ENCODE measurements at regions not wholly inside any gene's neighbourhood (a gene's known extent, or its start where the extent isn't known, plus 50 kb on each side); places are given as distances from the start of the nearest gene placed in this dataset.

DNA sequence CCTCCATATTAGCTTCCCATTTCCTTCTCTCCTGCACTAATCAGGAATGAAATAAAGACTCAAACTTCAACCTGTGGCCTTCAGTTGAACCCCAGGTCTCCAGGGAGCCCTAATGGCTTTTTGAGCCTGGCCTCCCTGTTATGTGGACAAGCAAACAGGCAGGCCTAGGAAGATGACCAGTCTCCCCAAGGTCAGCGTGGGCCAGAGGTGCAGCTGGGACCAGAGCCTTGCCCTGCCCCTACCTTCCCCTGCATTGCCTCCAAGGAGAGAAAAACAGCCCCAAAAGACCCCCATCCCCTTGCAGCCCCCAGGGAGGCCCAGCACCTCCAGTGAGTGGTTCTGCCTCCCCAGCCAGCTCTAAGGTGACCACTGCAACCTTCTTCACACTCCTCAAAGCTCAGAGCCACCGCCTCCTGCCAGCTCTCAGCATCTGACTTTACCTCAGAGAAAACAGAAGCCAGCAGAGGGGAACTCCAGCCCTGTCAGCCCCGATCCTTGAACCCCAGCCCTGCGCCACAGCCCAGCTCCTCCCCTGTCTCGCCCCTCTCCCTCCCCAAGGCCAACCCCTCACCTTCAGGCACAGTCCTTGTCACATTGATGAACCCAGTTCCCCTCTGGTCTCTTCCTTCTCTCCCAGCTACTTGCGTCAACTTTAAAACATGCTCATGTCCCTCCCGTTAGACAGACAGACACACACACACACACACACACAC lies 59.5 kb upstream of the ID2 start:
- no peak for DNase-seq (ENCODE audit: low read depth)

DNA sequence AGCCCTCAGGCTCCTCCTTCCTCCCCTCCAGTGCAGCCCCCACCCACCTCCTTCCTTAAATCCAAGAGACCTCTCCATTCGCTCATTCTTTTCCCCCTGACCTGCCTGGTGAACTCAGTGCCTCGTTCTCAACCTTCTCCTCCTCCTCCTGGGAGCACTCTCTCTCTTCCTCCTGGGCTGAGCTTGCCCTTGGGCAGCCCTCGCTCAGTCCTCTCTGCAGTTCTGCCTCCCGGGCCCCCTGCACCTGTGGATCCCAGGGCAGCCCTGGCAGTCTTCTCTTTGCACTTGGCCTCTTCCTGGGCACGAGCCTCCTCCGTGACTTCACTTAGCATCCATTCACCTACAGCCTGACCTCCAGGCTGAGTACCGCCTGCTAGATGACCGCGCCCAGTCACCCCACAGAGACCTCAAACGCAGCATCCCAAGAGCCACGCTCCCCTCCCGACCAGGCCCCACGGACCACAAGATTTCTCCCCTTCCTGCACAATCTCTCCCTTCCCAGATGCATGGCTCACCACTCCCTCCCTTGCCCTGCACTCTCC lies 58.9 kb upstream of the ID2 start:
- no peak for DNase-seq (ENCODE audit: low read depth)

GRCh38 chr2:8623576-8623957 lies 58.3 kb upstream of the ID2 start:
- no peak for DNase-seq (ENCODE audit: low read depth)

- no peak for DNase-seq (ENCODE audit: low read depth)
Observed at GRCh38 chr2:8623958-8624591, 57.8 kb upstream of the ID2 start.

DNA sequence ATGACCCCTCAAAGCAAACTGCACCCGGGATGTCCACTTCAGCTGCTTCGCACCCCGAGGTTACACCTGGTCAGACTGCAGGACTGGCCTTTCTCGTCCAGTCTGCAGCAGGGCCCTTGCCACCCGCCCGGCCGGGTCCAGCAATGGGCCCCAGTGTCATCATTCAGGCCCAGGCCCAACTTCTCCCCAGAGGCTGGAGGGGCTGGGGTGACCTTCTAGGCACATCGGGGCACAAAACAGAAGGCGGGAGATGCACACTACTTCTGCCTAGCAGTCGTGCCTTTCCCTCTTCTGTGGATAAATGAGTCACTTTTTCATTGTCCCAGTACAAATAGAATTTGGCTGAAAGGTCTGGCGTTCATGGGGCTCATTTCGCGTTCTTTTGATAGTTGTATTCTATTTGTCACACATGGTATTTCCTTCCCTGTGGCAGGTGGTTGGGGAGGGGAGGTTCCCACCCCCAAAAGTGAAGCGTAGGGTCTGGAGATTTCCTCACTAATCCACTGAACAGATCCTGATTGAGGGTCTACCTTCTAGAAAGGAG lies 56.9 kb upstream of the ID2 start:
- DNase-seq (ENCODE audit: low read depth) = no peak

DNA sequence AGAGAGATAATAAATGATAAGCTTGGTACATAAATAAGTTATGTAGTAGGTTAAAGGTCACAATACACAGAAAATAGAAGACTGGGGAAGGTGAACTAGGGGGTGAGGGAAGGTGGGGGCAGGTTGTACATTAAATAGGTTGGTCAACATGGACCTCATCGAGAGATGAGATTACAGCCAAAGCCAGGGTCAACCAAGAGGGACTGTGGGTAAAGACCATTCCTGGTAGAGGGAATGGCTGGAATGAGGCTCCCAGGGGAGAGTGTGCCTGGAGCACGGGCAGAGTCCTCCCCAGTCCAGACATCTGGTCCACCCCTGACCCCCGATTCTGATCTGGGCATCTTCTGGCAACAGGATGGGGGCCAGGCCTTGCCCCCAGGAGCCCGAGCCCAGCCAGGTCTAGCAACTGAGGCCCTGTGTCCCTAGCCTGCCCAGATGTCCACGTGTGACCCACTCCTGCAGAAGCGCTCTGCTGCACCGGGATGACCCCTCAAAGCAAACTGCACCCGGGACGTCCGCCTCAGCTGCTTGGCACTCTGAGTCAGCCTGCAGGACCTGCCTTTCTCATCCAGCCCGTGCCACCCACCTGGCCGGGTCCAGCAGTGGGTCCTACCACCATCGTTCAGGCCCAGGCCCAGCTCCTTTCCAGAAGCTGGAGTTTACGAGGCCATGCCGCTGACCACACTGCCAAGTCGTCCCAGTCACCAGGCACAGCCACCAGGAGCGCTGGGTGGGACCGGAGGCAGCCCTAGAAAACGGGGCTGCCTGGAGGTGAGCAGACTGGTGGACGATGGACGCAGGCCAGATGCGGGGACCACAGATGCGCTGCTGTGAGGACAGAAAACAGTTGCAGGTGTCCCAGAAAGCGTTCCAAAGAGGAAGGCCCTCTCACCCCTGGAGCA lies 56.2 kb upstream of the ID2 start:
- DNase-seq (ENCODE audit: low read depth) = no peak

DNA sequence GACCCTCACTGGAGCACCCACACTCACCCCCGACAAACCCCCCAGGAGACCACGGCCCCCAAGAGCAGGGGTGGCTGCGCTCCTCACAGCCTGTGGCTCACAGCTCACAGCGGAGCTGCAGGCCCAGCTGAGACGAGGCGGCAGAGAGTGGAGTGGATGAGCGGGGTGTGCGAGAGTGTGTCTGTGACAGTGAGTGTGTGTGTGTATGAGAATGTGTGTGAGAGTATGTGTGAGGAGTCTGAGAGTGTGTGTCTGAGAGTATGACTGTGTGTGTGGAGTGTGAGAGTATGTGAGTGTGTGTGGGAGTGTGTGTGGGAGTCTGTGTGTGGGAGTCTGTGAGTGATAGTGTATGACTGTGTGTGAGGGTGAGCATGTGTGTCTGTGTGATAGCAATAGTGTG lies 55.3 kb upstream of the ID2 start:
- DNase-seq (ENCODE audit: low read depth) = no peak

- no peak for DNase-seq (ENCODE audit: low read depth)
Observed at GRCh38 chr2:8627019-8627691, 54.7 kb upstream of the ID2 start.

GRCh38 chr2:8627692-8628085 lies 54.2 kb upstream of the ID2 start:
- DNase-seq (ENCODE audit: low read depth) = no peak

- DNase-seq (ENCODE audit: low read depth) = no peak
Observed at GRCh38 chr2:8628179-8628865, 53.5 kb upstream of the ID2 start.

GRCh38 chr2:8628866-8629209 lies 53.0 kb upstream of the ID2 start:
- no peak for DNase-seq (ENCODE audit: low read depth)

GRCh38 chr2:8629402-8629801 lies 52.5 kb upstream of the ID2 start:
- DNase-seq (ENCODE audit: low read depth) = no peak

DNA sequence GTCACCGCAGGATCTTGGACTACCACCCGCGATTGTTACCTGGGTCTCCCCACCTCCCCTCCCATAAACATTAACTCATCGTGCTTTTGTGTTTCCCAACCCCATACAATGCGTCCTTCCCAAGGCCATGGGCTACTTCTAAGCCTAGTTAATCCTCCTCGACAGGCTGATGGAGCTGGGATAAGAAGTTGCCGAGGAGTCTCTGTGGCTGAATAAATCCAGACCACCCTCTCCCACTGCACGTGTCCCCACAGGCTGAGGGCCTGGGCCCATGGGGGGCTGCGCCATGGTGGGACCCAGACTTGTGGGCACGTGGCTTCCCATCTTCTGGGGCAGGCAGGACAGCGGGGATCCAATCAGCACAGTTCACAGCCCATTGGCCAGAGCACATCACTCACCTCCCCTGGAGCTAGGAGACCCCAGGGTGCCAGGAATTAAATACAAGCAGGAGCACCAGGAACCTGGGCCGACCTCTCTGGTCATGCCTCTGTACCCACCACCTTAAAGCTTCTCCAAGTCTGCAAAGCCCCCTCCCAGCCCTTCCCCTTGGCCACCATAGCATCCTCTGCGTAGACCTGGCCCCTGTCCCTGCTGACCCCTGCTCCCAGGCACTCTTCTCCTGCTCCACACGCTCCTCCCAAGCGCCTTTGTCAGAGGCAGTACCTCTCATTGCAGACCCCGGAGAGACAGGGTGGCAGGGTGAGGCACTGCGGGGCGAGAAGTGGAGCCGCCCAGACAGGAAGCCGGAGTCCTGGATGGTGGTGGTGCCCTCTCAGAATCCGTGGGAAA lies 51.0 kb upstream of the ID2 start:
- DNase-seq (ENCODE audit: low read depth) = no peak

GRCh38 chr2:8631465-8632005 lies 50.3 kb upstream of the ID2 start:
- DNase-seq (ENCODE audit: low read depth) = no peak

Measured in stimulated activated CD8-positive, alpha-beta memory T cell treated with anti-CD3 and anti-CD28 coated beads, Interleukin-7, amount 100 ng/mL, for 24 hours (primary cell).